A549 (cell line): ENCODE measurements at regions not wholly inside any gene's neighbourhood (a gene's known extent, or its start where the extent isn't known, plus 50 kb on each side); places are given as distances from the start of the nearest gene placed in this dataset.

Source experiments
- ATAC-seq, 2 experiments: fragments of 200-7000 bp in 1 of 2; fragments of >200 bp in 1 of 2; cut with Nextera tagmentation in 1 of 2; cut with Tn5 transposase in 1 of 2; 3 replicates each; pipeline versions ENCODE4 v1.8.0 to v1.9.1; 2018 to 2020; ENCODE audit warnings: mild to moderate bottlenecking in 1 of 2, moderate library complexity in 1 of 2
- CTCF ChIA-PET: fragments of 300-600 bp; sonication (Branson Sonifier 250); formaldehyde crosslinking; extraction: SDS; loops from one replicate; lab custom pipeline; 2021; ENCODE audit warnings: antibody characterized with exemption, inconsistent platforms; lab: Yijun Ruan, JAX
- POLR2A ChIA-PET: fragments of 350-600 bp; formaldehyde crosslinking; extraction: SDS; loops from one replicate; lab custom pipeline; 2021; ENCODE audit warnings: antibody characterized with exemption, inconsistent platforms; lab: Yijun Ruan, JAX
- DNase-seq, 2 experiments: peaks; one replicate each; pipeline versions ENCODE4 v3.0.0 to v3.0.0-alpha.2; 2011 to 2016; ENCODE audit warnings: low read depth in 1 of 2, low spot score in 1 of 2
- FAIRE-seq: peaks from 2 replicates; lab custom pipeline; 2011; peaks lifted over from hg19 to GRCh38; lab: Jason Lieb, UNC
- H3K27ac ChIP-seq, 2 experiments: fragments of >200 bp; sonication (Bioruptor Twin); formaldehyde crosslinking; 3 replicates each; pipeline ENCODE4 v1.5.1; 2016 to 2017
- H3K4me1 ChIP-seq: fragments of >200 bp; sonication (Bioruptor Twin); formaldehyde crosslinking; 3 replicates; pipeline ENCODE4 v1.6.1; 2016
- H3K4me2 ChIP-seq: fragments of >200 bp; sonication (Bioruptor Twin); formaldehyde crosslinking; 3 replicates; pipeline ENCODE4 v1.6.1; 2016
- H3K4me3 ChIP-seq: fragments of >200 bp; sonication (Bioruptor Twin); formaldehyde crosslinking; 3 replicates; pipeline ENCODE4 v1.5.1; 2016
- H3K9me3 ChIP-seq: fragments of >200 bp; sonication (Bioruptor Twin); formaldehyde crosslinking; 3 replicates; pipeline ENCODE4 v1.6.1; 2016
- CBX8 ChIP-seq: fragments of 200-600 bp; sonication (generic); IDR thresholded peaks from 2 replicates; pipeline ENCODE4 v1.6.1; 2016
- EHF ChIP-seq: fragments of 250-450 bp; sonication (Bioruptor Pico); IDR thresholded peaks from 2 replicates; pipeline ENCODE4 v1.5.0; 2020; ENCODE audit warnings: mild to moderate bottlenecking
- EHMT2 ChIP-seq: fragments of 200-600 bp; sonication (generic); IDR thresholded peaks from 2 replicates; pipeline ENCODE4 v1.6.1; 2016; ENCODE audit warnings: antibody characterized with exemption, low read depth, mild to moderate bottlenecking, moderate library complexity
- FOXS1 ChIP-seq: fragments of 250-450 bp; sonication (Bioruptor Pico); IDR thresholded peaks from 2 replicates; pipeline ENCODE4 v1.5.0; 2020; ENCODE audit warnings: mild to moderate bottlenecking, moderate library complexity
- HOXA7 ChIP-seq: fragments of 250-450 bp; sonication (Bioruptor Pico); IDR thresholded peaks from 2 replicates; pipeline ENCODE4 v1.5.0; 2020; ENCODE audit warnings: mild to moderate bottlenecking, moderate library complexity
- HOXB5 ChIP-seq: fragments of 250-450 bp; sonication (Bioruptor Pico); IDR thresholded peaks from 2 replicates; pipeline ENCODE4 v1.5.0; 2020; ENCODE audit warnings: mild to moderate bottlenecking, moderate library complexity
- JUNB ChIP-seq: fragments of >200 bp; sonication (Bioruptor Twin); formaldehyde crosslinking; IDR thresholded peaks from 2 replicates; pipeline ENCODE4 v1.6.1; 2016
- KDM1A ChIP-seq: fragments of 200-600 bp; sonication (generic); IDR thresholded peaks from 2 replicates; pipeline ENCODE4 v1.6.1; 2016; ENCODE audit warnings: low read depth, mild to moderate bottlenecking
- MAFK ChIP-seq: fragments of 450-650 bp; IDR thresholded peaks from 2 replicates; pipeline ENCODE4 v1.6.1; 2014; ENCODE audit not compliant: partially characterized antibody
- MYC ChIP-seq: IDR thresholded peaks from 2 replicates; pipeline ENCODE4 v1.6.1; 2012; ENCODE audit warnings: mild to moderate bottlenecking, inconsistent platforms, low read length, improper control_type of control experiment, borderline replicate concordance
- NPAS2 ChIP-seq: fragments of 250-450 bp; sonication (Bioruptor Pico); IDR thresholded peaks from 2 replicates; pipeline ENCODE4 v1.8.0; 2022; ENCODE audit warnings: mild to moderate bottlenecking, moderate library complexity, borderline replicate concordance
- NR3C1 ChIP-seq: fragments of >200 bp; sonication (Bioruptor Twin); formaldehyde crosslinking; IDR thresholded peaks from 3 replicates; pipeline ENCODE4 v1.6.1; 2017
- RAD21 ChIP-seq, 2 experiments: fragments of >200 bp in 1 of 2; sonication (Bioruptor Twin) in 1 of 2; formaldehyde crosslinking in 1 of 2; IDR thresholded peaks in 1 of 2; conservative IDR thresholded peaks in 1 of 2; 2 replicates in 1 of 2; 3 replicates in 1 of 2; pipeline ENCODE4 v1.6.1; 2012 to 2018; ENCODE audit warnings: inconsistent platforms in 1 of 2
- RFX5 ChIP-seq: fragments of 450-650 bp; IDR thresholded peaks from 2 replicates; pipeline ENCODE4 v1.7.1; 2014; ENCODE audit warnings: antibody characterized with exemption, mild to moderate bottlenecking, moderate library complexity
- RNF2 ChIP-seq: fragments of 200-600 bp; sonication (generic); IDR thresholded peaks from 2 replicates; pipeline ENCODE4 v1.6.1; 2016; ENCODE audit warnings: low read depth, mild to moderate bottlenecking, antibody characterized with exemption, moderate library complexity, borderline replicate concordance
- ZNF302 ChIP-seq: fragments of 250-450 bp; sonication (Bioruptor Pico); IDR thresholded peaks from 2 replicates; pipeline ENCODE4 v1.9.0; 2021; ENCODE audit warnings: inconsistent platforms, mild to moderate bottlenecking, moderate library complexity
- ZSCAN20 ChIP-seq: fragments of 250-450 bp; sonication (Bioruptor Pico); IDR thresholded peaks from 2 replicates; pipeline ENCODE4 v1.8.0; 2022; ENCODE audit warnings: mild to moderate bottlenecking, moderate library complexity
- WGBS: methylation state at CpG from one replicate; pipeline ENCODE4 v1.1.6; 2017; ENCODE audit errors: missing lambda C conversion rate; 5-methylcytosine and 5-hydroxymethylcytosine counted together
- TF ChIP-seq, protein P1 (sequence below): IDR thresholded peaks from 2 replicates; pipeline ENCODE4 v1.6.1; 2012; ENCODE audit warnings: low read depth, borderline replicate concordance
- TF ChIP-seq, protein P2 (sequence below): fragments of >200 bp; sonication (Bioruptor Twin); formaldehyde crosslinking; IDR thresholded peaks from 2 replicates; pipeline ENCODE4 v1.6.1; 2016
- TF ChIP-seq, protein P3 (sequence below): fragments of >200 bp; sonication (Bioruptor Twin); formaldehyde crosslinking; IDR thresholded peaks from 3 replicates; pipeline ENCODE4 v1.5.1; 2016
- TF ChIP-seq, protein P4 (sequence below): fragments of 150-350 bp; IDR thresholded peaks from 2 replicates; pipeline ENCODE4 v1.6.1; 2014; ENCODE audit warnings: low read depth, mild to moderate bottlenecking, low read length

DNA sequence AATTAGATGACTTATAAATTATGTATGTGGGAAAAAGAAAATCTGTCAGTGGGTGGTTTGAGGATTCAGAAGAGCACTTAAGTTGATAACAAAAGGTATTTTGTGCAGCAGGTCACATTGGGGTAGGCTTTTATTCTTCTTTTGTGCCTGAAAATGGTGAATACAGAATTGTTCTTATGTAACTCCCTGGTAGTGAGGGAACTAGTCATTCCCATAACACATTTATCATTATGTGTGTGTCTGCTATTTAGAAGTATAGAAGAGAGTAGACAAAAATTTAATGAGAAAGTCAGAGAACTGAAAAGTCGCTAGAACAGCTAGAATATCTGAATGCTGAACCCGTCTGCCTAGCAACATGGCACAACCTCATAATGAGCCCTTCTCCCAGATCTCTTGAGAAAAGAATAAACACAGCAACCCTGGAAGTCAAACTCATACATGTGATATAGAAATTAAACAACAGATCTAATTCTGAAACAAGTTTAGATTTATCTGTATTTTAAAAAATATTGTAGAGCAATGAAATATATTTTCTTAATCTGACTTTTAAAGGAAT, 111.8 kb upstream of the EDNRB start:
- Histone ChIP-seq H3K4me1 (no peaks in the 10 kb centered on the region), H3K27ac (no peak overlapping the region), H3K4me3 (no peak overlapping the region), H3K9me3 (no peaks in the 10 kb centered on the region), H3K4me2 (no peak overlapping the region)
- POLR2A ChIA-PET = no interaction called here
- ATAC-seq = no peak
- no peak for DNase-seq
- CTCF ChIA-PET = no interaction called here
- TF ChIP-seq EHMT2 (no peak), FOXS1 (CRISPR knock-in tag) (no peak), JUNB (no peak), ZSCAN20 (CRISPR knock-in tag) (no peak), MYC (no peak), HOXB5 (CRISPR knock-in tag) (no peak)
- TF ChIP-seq, protein P1, sequence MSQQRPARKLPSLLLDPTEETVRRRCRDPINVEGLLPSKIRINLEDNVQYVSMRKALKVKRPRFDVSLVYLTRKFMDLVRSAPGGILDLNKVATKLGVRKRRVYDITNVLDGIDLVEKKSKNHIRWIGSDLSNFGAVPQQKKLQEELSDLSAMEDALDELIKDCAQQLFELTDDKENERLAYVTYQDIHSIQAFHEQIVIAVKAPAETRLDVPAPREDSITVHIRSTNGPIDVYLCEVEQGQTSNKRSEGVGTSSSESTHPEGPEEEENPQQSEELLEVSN = no peak
- TF ChIP-seq, protein P2, sequence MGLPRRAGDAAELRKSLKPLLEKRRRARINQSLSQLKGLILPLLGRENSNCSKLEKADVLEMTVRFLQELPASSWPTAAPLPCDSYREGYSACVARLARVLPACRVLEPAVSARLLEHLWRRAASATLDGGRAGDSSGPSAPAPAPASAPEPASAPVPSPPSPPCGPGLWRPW = no peak
- TF ChIP-seq, protein P3, sequence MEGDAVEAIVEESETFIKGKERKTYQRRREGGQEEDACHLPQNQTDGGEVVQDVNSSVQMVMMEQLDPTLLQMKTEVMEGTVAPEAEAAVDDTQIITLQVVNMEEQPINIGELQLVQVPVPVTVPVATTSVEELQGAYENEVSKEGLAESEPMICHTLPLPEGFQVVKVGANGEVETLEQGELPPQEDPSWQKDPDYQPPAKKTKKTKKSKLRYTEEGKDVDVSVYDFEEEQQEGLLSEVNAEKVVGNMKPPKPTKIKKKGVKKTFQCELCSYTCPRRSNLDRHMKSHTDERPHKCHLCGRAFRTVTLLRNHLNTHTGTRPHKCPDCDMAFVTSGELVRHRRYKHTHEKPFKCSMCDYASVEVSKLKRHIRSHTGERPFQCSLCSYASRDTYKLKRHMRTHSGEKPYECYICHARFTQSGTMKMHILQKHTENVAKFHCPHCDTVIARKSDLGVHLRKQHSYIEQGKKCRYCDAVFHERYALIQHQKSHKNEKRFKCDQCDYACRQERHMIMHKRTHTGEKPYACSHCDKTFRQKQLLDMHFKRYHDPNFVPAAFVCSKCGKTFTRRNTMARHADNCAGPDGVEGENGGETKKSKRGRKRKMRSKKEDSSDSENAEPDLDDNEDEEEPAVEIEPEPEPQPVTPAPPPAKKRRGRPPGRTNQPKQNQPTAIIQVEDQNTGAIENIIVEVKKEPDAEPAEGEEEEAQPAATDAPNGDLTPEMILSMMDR = no peak
- FAIRE-seq = no peak
- WGBS = 2% methylated on average over 2 of the region's 2 CpGs

DNA sequence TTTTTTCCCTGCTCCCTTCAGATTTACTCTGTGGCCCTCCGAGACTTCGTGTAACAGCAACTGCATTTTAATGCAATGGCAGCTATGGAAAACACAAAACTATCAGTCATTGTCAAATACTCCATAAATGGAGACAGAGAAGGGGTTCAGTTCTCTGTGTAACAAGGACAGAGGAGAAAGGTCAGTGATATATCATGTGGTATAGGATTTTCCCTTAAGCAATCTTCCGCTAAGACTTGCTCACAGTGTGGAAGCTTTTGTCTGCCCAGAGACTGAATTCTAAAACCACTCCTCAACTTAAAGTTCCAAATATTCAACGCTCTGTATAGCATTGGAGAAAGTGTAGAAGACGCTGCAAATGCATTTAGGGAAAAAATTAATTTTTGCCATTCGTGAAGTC, 111.3 kb upstream of the EDNRB start:
- Histone ChIP-seq H3K27ac (no peak overlapping the region), H3K4me1 (no peaks in the 10 kb centered on the region), H3K4me3 (no peak overlapping the region), H3K9me3 (no peaks in the 10 kb centered on the region), H3K4me2 (no peak overlapping the region)
- POLR2A ChIA-PET = no interaction called here
- WGBS = 8% methylated on average over 6 of the region's 6 CpGs
- FAIRE-seq (no peak), ATAC-seq (no peak), DNase-seq (no peak)
- CTCF ChIA-PET = no interaction called here
- TF ChIP-seq RAD21 (conservative IDR thresholded peaks at IDR 0.05 in 1 of 2, IDR thresholded peaks at IDR 0.05 in 1 of 2) = no peak
- TF ChIP-seq NPAS2 (CRISPR knock-in tag) = no peak
- no peak for TF ChIP-seq RFX5
- TF ChIP-seq, all 56 proteins: peak for 0

DNA sequence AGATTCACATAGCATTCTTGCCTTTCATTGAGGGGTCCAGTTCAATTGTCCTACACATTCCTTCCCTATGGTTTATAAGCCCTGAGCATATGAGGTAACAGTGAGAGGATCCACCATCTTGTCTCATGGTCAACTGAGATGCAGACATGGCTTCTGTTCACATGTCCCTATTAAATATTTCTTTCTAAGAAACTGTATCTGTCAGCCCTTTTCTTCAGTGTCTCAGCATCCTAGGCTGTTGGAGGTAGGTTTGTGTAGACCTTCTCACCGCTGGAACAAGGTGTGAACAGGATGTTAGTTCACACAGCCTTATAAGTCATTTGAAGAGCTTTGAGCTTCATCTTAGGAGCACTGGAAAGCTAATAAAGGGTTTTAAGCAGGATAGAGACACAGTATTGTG, 110.3 kb upstream of the EDNRB start:
- no peaks in the 10 kb centered on the region for H3K9me3 ChIP-seq
- 0% methylated on average over 1 of the region's 1 CpG for WGBS
- no peak for FAIRE-seq
- CTCF ChIA-PET = no interaction called here
- H3K4me2 ChIP-seq = no peak overlapping the region
- DNase-seq = no peak
- no peak overlapping the region for H3K4me3 ChIP-seq
- no peak for ATAC-seq
- H3K4me1 ChIP-seq = no peaks in the 10 kb centered on the region
- peak; percentile 76 for TF ChIP-seq MAFK
- no peak for TF ChIP-seq CBX8
- POLR2A ChIA-PET = no interaction called here
- H3K27ac ChIP-seq = no peak overlapping the region

DNA sequence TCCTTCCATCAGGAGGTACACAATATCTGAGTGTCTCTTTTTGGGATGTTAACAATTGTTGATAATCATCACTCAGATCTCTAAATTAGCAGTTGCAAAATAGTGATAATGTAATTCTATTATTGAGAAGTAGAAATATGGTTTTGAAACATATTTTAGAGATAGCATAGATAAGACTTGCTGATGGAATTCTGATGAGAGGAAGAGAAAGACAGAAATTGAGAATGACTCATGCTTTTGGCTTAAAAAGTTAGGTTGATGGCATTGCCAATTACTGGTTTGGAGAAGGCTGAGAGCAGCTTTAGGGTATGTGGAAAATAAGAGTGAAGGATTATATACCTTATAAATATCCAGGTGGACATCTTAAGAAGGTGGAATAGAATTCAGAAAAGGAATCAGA, 106.4 kb upstream of the EDNRB start:
- no peak for DNase-seq
- CTCF ChIA-PET = no interaction called here
- TF ChIP-seq CBX8 (no peak), RNF2 (no peak), EHF (CRISPR knock-in tag) (no peak), ZNF302 (CRISPR knock-in tag) (no peak), FOXS1 (CRISPR knock-in tag) (no peak), NR3C1 (no peak), KDM1A (no peak), HOXA7 (CRISPR knock-in tag) (no peak)
- TF ChIP-seq, protein P4, sequence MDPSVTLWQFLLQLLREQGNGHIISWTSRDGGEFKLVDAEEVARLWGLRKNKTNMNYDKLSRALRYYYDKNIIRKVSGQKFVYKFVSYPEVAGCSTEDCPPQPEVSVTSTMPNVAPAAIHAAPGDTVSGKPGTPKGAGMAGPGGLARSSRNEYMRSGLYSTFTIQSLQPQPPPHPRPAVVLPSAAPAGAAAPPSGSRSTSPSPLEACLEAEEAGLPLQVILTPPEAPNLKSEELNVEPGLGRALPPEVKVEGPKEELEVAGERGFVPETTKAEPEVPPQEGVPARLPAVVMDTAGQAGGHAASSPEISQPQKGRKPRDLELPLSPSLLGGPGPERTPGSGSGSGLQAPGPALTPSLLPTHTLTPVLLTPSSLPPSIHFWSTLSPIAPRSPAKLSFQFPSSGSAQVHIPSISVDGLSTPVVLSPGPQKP = no peak
- POLR2A ChIA-PET = no interaction called here
- Histone ChIP-seq H3K27ac (no peak overlapping the region), H3K9me3 (no peaks in the 10 kb centered on the region), H3K4me3 (no peak overlapping the region), H3K4me1 (no peaks in the 10 kb centered on the region), H3K4me2 (no peak overlapping the region)
- FAIRE-seq = no peak
- no peak for ATAC-seq
